ENCODE measurements at regions not wholly inside any gene's neighbourhood (a gene's known extent, or its start where the extent isn't known, plus 50 kb on each side); places are given as distances from the start of the nearest gene placed in this dataset.

- no peak overlapping the region for H2AFZ ChIP-seq (ENCODE audit: low read length)
- no peak overlapping the region for H2BK15ac ChIP-seq (ENCODE audit: low read depth, low read length)
- TF ChIP-seq, protein P1, sequence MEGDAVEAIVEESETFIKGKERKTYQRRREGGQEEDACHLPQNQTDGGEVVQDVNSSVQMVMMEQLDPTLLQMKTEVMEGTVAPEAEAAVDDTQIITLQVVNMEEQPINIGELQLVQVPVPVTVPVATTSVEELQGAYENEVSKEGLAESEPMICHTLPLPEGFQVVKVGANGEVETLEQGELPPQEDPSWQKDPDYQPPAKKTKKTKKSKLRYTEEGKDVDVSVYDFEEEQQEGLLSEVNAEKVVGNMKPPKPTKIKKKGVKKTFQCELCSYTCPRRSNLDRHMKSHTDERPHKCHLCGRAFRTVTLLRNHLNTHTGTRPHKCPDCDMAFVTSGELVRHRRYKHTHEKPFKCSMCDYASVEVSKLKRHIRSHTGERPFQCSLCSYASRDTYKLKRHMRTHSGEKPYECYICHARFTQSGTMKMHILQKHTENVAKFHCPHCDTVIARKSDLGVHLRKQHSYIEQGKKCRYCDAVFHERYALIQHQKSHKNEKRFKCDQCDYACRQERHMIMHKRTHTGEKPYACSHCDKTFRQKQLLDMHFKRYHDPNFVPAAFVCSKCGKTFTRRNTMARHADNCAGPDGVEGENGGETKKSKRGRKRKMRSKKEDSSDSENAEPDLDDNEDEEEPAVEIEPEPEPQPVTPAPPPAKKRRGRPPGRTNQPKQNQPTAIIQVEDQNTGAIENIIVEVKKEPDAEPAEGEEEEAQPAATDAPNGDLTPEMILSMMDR (conservative IDR thresholded peaks at IDR 0.05): no peak
- H2BK12ac ChIP-seq (ENCODE audit: insufficient read length, low read depth, low read length): no peak overlapping the region
- no peak overlapping the region for H3K18ac ChIP-seq (ENCODE audit: insufficient read length, low read depth, low read length)
- no peak overlapping the region for H2BK5ac ChIP-seq (ENCODE audit: insufficient read length, low read length)
- no peak overlapping the region for H3K4me3 Mint-ChIP-seq
- no peak overlapping the region for H3K4ac ChIP-seq (ENCODE audit: low read depth, low read length)
- no peaks in the 10 kb centered on the region for H3K23me2 ChIP-seq (ENCODE audit: insufficient read length, low read depth, low read length, poor library complexity, severe bottlenecking)
- no peaks in the 10 kb centered on the region for H3K27me3 Mint-ChIP-seq (ENCODE audit: low read depth)
- H2BK120ac ChIP-seq (ENCODE audit: low read depth, low read length, poor library complexity, severe bottlenecking): no peak overlapping the region
- H3K4me1 ChIP-seq (ENCODE audit: insufficient read depth, low read length): no peaks in the 10 kb centered on the region
- WGBS (ENCODE audit: extremely low coverage, insufficient read length, low lambda C conversion rate): no CpG with 5 or more reads among the region's 3 CpGs
- H3K9me3 Mint-ChIP-seq: peaks cover 0 to 2% of the 10 kb centered on the region in 2 experiments; a peak in 3 of 5 replicates
- H4K91ac ChIP-seq (ENCODE audit: insufficient read length, low read depth, low read length): no peak overlapping the region
- no peak overlapping the region for H3K23ac ChIP-seq (ENCODE audit: insufficient read length, low read depth, low read length)
- DNase-seq: no peak
- H3K36me3 Mint-ChIP-seq (ENCODE audit: insufficient read depth in 1 of 3, low read depth in 3 of 3): no peaks in the 10 kb centered on the region
- H4K20me1 ChIP-seq (ENCODE audit: control insufficient read depth, insufficient read depth, insufficient read length): no peaks in the 10 kb centered on the region
- no peaks in the 10 kb centered on the region for H3K27me3 ChIP-seq (ENCODE audit: insufficient read depth, low read length)
- H2AK5ac ChIP-seq (ENCODE audit: insufficient read length, low read length): no peak overlapping the region
- peaks cover 0 to 3% of the 10 kb centered on the region in 2 experiments; a peak in 2 of 4 replicates for H3K4me1 Mint-ChIP-seq
- no peak overlapping the region for H4K8ac ChIP-seq (replicated peaks; ENCODE audit: insufficient read length, low read depth, low read length)
- H3K79me2 ChIP-seq (ENCODE audit: insufficient read depth, low read length): no peaks in the 10 kb centered on the region
- no peak overlapping the region for H3K56ac ChIP-seq (ENCODE audit: insufficient read length, low read depth, low read length)
- H3K79me1 ChIP-seq (ENCODE audit: insufficient read depth, low read depth, low read length, poor library complexity, severe bottlenecking): no peaks in the 10 kb centered on the region
- H3K4me2 ChIP-seq (ENCODE audit: insufficient read depth, insufficient read length, low read length): no peak overlapping the region
- H3K9me3 ChIP-seq (ENCODE audit: control insufficient read depth, low read depth, low read length): no peaks in the 10 kb centered on the region
- H4K5ac ChIP-seq (ENCODE audit: insufficient read length, low read depth, low read length): no peak overlapping the region
- H3K9ac ChIP-seq (ENCODE audit: extremely low read depth, insufficient read length, low read length): no peak overlapping the region
- H3K27ac Mint-ChIP-seq: no peak overlapping the region
- no peak overlapping the region for H3K27ac ChIP-seq (ENCODE audit: insufficient read length, low read depth, low read length)
- no peak overlapping the region for H3T11ph ChIP-seq (ENCODE audit: low read length)
- H2BK20ac ChIP-seq (ENCODE audit: low read depth, low read length, poor library complexity, severe bottlenecking): no peak overlapping the region
- no peak overlapping the region for H3K14ac ChIP-seq (ENCODE audit: insufficient read depth, low read length)
These were observed 63.1 kb upstream of the PBX1 start for GRCh38 chr1:164495905-164496304.
